ENCODE measurements at regions not wholly inside any gene's neighbourhood (a gene's known extent, or its start where the extent isn't known, plus 50 kb on each side); places are given as distances from the start of the nearest gene placed in this dataset.

DNA sequence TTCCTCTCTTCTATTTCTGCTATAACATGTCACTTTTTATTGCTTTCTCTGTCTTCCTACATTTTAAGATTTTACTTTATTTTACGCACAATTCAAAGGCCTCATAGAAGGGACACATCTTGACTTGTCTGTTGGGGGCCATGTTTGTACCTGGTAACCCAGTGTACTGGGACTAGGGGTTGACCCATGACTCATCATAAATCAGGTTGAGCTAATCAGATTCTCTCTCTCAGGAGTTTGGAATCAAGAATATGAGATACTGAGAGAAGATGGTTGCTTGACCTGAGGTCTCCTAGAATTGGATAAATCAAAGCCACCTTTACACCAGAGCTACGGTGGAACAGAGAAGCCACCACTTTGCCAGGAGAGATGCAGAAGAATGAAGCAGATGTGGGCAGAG, 153.0 kb downstream of the UXS1 start:
- no peak for DNase-seq (ENCODE audit: low spot score)

DNA sequence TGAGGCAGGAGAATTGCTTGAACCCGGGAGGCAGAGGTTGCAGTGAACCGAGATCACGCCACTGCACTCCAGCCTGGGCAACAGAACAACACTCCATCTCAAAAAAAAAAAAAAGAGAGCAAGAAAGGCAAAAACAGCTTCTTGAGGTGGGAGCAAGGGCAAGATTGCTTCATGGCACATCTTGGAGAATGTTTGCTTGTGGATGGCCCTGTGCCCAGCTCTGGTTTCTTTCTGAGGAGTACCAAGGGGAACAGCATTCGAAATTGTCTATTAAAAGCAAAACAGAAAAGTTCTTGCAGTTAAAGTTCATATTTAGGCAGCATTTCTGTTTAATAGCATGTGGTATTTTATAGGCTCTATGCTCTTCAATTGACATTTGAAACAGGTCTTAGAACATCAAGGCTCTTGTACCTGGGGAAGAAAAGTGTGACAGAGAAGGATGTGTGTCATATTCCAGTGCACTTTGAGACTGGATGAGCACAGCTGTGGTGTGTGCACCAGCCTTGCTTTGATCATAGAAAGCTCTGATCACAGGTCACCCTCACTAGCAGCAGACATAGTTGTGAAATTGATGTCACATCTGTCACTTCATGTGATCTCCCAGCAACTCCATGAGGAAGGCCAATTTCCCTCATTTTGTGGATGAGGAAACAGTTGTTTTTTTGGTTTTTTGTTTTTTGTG, 154.3 kb downstream of the UXS1 start:
- DNase-seq (ENCODE audit: low spot score): no peak

DNA sequence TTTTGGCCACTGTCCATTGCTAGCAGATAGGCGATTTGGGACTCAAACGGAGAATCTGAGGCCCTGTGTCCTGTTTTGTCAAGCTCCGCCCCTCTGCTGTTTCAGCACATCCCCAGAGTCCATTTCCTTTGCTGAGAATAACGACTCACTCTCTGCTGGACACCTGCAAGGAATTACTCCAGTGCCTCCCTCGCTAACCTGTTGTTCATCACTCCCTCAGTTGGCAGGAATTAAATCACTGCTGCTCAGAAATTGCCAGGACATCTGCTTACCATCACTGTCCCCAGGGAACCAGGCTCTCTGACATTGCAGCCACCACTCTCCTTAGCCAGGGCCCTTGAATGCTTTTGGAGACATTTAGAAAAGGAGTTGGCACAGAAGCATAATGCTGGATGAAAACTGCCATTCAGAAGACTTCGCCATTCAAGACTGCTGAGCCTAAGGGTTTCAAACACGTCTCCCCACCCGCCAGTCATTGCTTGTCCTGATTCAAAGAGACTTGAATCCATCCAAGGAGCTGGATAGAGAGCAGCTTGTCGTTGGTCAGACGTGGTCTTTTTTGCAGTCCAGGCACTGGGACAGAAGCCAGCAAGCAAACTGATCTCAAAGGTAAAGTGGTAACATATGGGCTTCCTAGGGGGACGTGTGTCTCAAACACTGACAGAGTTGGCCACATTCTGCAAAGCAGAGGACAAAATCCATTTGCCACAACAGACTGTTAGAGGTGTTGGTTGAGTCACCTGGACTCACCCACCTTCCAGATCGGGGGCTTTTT, 155.3 kb downstream of the UXS1 start:
- no peak for DNase-seq (ENCODE audit: low spot score)

GRCh38 chr2:106037932-106038331, 156.2 kb downstream of the UXS1 start:
- no peak for DNase-seq (ENCODE audit: low spot score)

- no peak for DNase-seq (ENCODE audit: low spot score)
Observed at GRCh38 chr2:106037262-106037661, 156.8 kb downstream of the UXS1 start.

- DNase-seq (ENCODE audit: low spot score): no peak
Observed at GRCh38 chr2:106034325-106034724, 159.8 kb downstream of the UXS1 start.

DNA sequence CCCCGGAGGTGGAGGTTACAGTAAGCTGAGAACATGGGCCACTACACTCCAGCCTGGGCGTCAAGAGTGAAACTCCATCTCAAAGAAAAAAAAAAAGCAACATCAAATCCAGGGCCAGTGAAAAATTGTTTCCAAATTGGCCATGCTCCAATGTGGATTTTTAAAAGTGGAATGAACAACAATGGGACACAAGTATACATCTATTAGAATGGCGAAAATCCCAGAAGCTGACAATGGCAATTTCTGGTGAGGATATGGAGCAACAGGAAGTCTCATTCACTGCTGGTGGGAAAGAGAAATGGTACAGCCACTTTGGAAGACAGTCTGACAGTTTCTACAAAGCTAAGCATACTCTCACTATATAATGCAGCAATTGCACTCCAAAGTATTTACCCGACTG, 161.4 kb downstream of the UXS1 start:
- no peak for DNase-seq (ENCODE audit: low spot score)

DNA sequence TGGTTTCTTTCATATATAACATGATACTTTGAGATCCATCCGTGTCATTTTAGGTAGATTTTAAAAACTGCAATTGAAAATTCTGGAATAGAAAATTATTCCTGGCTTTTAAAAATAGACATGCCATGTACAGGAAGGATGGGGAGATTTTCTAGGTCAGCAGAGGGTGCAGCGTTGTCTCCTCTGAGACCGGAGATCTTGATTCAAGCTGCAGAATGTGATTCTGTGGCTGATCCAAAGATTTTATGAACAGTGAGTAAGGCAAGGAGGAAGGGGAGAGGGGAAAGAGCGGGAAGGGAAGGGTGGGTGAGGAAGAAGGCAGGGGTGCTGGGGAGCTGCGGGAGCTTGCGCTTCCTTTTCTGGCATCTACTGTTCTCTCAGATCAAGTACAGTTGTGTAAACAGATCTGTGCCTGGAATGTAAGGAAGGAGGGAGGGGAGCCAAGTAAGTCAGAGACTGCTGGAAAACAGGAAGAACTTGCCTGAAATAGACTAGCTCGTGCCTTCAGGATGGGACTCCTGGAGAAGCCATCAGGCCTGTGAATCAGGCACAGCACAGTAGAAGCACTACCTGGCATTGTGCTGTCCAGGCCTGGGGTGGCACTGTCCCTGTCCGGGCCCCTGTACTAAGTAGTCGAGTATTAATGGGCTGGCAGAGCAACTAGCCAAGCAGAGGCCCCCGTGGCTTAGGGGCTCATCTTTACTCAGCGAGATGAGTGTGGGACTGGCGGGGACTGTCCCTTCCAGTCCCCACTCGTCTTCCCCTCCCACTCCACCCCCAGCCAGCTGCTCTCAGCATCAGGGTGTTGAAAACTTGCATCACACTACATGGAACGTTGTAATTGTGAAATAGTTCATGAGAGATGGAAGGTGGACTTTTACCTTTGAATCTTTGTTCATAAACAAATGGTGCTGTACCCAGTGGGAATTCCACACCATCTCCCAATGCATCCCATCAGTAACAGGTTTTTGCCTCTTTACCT, 163.5 kb downstream of the UXS1 start:
- DNase-seq (ENCODE audit: low spot score): peak; percentile 46

DNA sequence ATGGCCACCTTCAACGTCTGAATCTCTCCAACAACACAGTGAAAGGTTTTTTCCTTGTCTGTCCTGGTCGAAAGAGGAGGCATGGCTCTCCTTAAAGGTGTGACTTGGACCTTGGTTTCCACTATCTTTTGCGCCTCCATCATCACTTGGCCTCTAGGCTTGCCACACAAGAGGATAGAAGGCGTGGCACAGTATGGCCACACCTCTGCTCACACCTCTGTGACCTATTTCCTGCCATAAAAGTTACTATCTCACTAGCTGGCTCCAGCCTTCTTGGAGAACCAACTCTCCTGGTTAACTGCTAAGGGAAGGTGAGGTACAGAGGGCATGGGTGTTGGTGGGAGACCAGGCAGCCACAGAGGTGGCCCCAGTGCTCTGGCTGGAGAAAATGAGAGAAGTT, 165.9 kb downstream of the UXS1 start:
- DNase-seq (ENCODE audit: low spot score): no peak

DNA sequence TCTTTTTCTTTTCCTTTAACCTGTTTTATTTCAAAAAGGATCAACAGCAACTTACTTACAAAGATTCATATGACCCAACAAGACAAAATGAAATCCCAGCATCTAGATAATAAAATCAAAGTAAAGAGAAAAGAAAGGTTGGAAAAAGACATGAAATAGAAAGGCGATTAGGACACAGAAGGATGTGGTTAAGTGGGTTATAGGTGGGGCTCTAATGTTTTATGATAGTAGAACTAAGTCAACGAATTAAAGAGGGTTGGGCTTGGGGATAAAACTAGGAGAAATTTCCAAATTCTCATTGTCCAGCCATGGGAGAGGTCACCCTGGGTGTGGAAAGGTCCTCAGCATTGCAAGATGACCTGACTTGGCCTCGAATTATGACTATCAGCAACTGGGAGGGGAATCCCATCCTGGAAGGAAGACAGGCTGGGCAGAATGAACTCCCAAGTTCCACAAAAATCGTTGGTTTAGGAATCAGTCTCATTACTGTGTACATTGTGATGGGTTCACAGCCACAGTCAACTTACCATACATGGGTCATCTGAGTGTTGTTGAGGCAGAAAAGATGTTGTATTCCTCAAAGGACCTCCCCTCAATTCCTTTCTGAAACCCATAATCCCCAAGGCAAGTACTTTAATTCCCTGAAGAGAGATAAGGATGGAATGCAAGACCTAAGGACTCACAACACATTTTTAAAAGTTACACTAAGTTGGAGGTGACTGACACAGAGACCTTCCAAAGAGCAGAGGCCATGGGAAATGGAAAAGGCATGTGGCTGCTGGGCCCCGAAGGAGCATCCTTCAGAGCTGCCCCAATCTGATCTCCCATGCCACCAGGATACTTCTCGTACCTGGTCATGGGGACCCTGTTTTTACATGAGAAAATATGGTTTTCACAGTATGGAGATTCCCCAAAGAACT, 167.6 kb downstream of the UXS1 start:
- no peak for DNase-seq (ENCODE audit: low spot score)

DNA sequence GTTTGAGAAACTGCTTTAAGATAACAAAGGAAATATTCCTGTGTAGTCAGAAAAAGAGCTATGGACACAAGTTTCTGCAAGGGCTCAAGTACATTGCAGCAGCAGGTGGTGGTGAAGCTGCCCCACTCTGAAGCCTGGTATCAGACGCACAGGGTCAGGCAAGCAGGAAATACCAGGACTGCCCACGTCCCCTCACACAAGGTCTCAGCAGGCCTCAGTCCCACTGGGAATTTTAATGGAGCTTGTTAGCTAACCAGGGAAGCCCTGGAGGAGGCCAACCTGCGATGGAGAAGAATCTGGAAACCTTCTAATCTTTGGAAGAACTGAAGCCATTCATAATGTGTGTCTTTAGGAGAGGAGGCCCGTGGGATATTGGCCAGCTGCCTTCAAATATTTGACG, 168.3 kb downstream of the UXS1 start:
- no peak for DNase-seq (ENCODE audit: low spot score)

- no peak for DNase-seq (ENCODE audit: low spot score)
Observed at GRCh38 chr2:106021662-106022028, 172.5 kb downstream of the UXS1 start.

DNA sequence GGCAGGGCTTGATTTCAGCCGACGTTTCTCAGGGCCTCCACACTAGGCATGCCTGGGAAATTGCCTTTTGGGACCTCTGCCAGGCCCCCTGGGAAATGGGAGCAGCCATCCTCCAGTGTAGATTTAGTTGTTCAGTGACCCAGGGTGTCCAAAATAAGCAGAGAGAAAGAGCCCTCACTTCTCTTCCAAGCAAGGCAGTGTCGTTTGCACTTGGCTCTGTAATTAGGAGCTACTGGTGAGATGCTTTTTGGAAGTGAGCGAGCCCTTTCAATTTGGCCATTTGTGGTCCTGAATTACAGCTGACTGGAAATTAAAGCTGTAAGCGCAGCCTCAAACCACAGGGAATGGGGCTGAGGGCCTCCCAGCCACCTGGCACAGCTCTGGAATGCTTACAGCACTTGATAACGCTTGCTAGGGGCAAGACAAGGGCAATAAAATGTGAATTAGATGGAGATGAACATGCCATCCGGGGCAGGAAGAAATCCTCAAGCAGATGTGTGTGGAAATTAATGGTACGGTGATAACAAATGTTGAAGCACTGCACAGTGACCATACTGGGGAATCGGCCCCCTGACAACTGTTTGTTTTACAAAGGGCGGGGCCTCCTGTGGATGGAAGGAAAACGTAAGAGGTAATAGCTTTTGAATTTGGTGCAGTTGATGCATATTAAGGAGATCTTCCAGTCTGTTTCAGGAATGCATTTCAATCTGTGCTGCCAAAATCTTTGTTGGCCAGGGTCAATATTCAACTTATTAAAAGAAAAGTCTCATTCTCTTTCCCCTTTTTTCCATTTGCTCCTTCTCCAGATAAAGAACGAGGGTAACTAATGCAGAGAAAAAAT, 173.1 kb downstream of the UXS1 start:
- DNase-seq (ENCODE audit: low spot score): no peak

- DNase-seq (ENCODE audit: low spot score): no peak
Observed at GRCh38 chr2:106020032-106020431, 174.1 kb downstream of the UXS1 start.

- no peak for DNase-seq (ENCODE audit: low spot score)
Observed at GRCh38 chr2:106018141-106018540, 176.0 kb downstream of the UXS1 start.

DNA sequence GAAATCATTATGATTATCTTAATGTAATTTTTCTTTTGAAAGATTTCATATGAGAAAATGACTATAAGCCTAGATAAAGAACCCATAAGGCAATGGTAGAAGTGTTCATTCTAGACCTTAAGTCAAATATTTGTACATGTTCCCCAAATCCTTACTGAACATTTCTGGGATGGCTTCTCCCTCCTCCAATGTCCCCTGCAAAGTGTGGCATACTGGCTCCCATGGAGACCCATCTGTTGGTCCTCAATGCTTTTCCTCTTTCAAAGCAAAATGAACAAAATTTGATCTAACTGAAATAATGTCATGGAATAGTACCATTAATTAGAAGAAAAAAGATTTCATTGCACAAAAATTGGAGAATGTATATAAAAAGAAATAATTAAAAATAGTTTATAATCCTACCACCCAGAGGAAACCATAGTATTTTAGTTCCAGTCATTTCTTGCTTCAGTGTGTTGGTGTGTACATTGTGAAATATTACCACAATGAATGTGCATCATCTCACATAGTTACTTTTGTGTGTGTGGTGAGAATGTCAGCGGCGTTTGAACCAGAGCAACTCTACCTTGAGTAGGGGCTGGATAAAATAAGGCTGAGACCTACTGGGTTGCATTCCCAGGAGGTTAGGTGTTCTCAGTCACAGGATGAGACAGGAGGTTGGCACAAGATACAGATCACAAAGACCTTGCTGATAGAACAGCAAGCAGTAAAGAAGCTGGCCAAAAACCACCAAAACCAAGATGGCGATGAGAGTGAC, 181.3 kb downstream of the UXS1 start:
- no peak for DNase-seq (ENCODE audit: low spot score)

- DNase-seq (ENCODE audit: low spot score): no peak
Observed at GRCh38 chr2:106012001-106012590, 182.0 kb downstream of the UXS1 start.

GRCh38 chr2:106011380-106011779, 182.7 kb downstream of the UXS1 start:
- DNase-seq (ENCODE audit: low spot score): no peak

DNA sequence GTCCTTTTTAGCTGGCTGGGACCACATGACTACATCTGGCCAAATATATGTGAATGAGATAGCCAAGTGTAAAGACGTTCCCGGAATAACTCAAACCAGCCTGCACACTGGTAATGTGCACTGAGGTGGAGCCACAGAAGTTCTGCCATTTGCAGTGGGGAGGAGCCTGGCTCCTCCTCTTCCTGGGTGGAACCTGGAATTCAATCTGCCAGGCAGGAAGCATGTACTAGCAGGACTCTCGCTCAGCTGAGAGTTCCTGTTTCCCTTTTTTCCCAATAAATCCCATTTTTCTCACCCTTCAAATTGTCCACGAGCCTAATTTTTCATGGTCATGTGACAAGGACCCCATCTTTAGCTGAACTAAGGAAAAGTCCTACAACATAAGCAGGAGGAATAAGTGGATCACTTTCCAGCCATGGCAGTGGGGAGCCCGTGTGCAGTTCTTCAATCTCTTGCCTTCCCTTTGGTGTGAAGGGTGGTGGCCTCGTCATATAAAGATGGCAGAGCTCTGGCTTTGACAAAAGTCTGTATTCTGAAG, 183.2 kb downstream of the UXS1 start:
- DNase-seq (ENCODE audit: low spot score): no peak

Data from AG08396 (cell line).